WTC11 (cell line): ENCODE measurements at regions not wholly inside any gene's neighbourhood (a gene's known extent, or its start where the extent isn't known, plus 50 kb on each side); places are given as distances from the start of the nearest gene placed in this dataset.
A peak's percentile ranks its signal among the peaks of the same experiment; 100 is the strongest.

Experiments used
- ATAC-seq: fragments of 200-7000 bp; cut with Tn5 transposase; 2 replicates; pipeline ENCODE4 v1.10.0; 2021; ENCODE audit warnings: mild to moderate bottlenecking, moderate library complexity
- CTCF ChIA-PET: fragments of 300-600 bp; sonication (Branson Sonifier 250); formaldehyde crosslinking; loops from one replicate; lab custom pipeline; 2021; ENCODE audit warnings: antibody characterized with exemption; lab: Charles Lee
- POLR2A ChIA-PET: fragments of 350-600 bp; sonication (Branson Sonifier 250); formaldehyde crosslinking; loops from one replicate; lab custom pipeline; 2021; ENCODE audit warnings: antibody characterized with exemption; lab: Charles Lee
- DNase-seq: peaks from one replicate; pipeline ENCODE4 v3.0.0; 2021; ENCODE audit warnings: low spot score
- H3K27ac Mint-ChIP-seq: 2 replicates; pipeline ENCODE4 v1.8.0; 2021; ENCODE audit warnings: mixed read lengths
- H3K27me3 Mint-ChIP-seq: 2 replicates; pipeline ENCODE4 v1.8.0; 2021; ENCODE audit warnings: low read depth, mild to moderate bottlenecking, moderate library complexity, mixed read lengths
- H3K36me3 Mint-ChIP-seq: 2 replicates; pipeline ENCODE4 v1.8.0; 2021; ENCODE audit warnings: mixed read lengths
- H3K4me1 Mint-ChIP-seq: 2 replicates; pipeline ENCODE4 v1.8.0; 2022; ENCODE audit warnings: mixed read lengths
- H3K4me3 Mint-ChIP-seq: 2 replicates; pipeline ENCODE4 v1.8.0; 2021; ENCODE audit warnings: mild to moderate bottlenecking, moderate library complexity, mixed read lengths
- H3K9me3 Mint-ChIP-seq: 2 replicates; pipeline ENCODE4 v1.8.0; 2021; ENCODE audit warnings: mixed read lengths
- CREB1 ChIP-seq: sonication (generic); formaldehyde crosslinking; IDR thresholded peaks from 2 replicates; pipeline ENCODE4 v1.8.0; 2023; ENCODE audit warnings: mild to moderate bottlenecking, missing genetic modification reagents
- ELF4 ChIP-seq: sonication (generic); formaldehyde crosslinking; IDR thresholded peaks from 2 replicates; pipeline ENCODE4 v1.8.1; 2022; ENCODE audit warnings: low read depth, mild to moderate bottlenecking, moderate library complexity, missing genetic modification reagents
- GABPB1 ChIP-seq: sonication (generic); formaldehyde crosslinking; IDR thresholded peaks from 2 replicates; pipeline ENCODE4 v1.8.1; 2023; ENCODE audit warnings: mild to moderate bottlenecking, missing genetic modification reagents
- IRF2 ChIP-seq: sonication (generic); formaldehyde crosslinking; IDR thresholded peaks from 2 replicates; pipeline ENCODE4 v1.8.0; 2022; ENCODE audit warnings: low read depth, missing genetic modification reagents, borderline replicate concordance
- NFYB ChIP-seq: sonication (generic); formaldehyde crosslinking; conservative IDR thresholded peaks from 2 replicates; pipeline ENCODE4 v1.8.0; 2022; ENCODE audit warnings: low read depth, missing genetic modification reagents
- NR3C1 ChIP-seq: sonication (generic); formaldehyde crosslinking; conservative IDR thresholded peaks from 2 replicates; pipeline ENCODE4 v1.8.1; 2023; ENCODE audit warnings: low read depth, mild to moderate bottlenecking, missing genetic modification reagents
- OVOL2 ChIP-seq: fragments of 250-450 bp; sonication (Bioruptor Pico); IDR thresholded peaks from 2 replicates; pipeline ENCODE4 v1.9.0; 2021; ENCODE audit warnings: mild to moderate bottlenecking, borderline replicate concordance
- SMAD4 ChIP-seq: sonication (generic); formaldehyde crosslinking; IDR thresholded peaks from 2 replicates; pipeline ENCODE4 v1.8.0; 2022; ENCODE audit warnings: mild to moderate bottlenecking, missing genetic modification reagents
- TEAD4 ChIP-seq: sonication (generic); formaldehyde crosslinking; IDR thresholded peaks from 2 replicates; pipeline ENCODE4 v1.8.0; 2022; ENCODE audit warnings: mild to moderate bottlenecking, missing genetic modification reagents
- TP53 ChIP-seq: sonication (generic); formaldehyde crosslinking; IDR thresholded peaks from 2 replicates; pipeline ENCODE4 v1.8.1; 2023; ENCODE audit warnings: mild to moderate bottlenecking, missing genetic modification reagents
- ZNF121 ChIP-seq: sonication (generic); formaldehyde crosslinking; IDR thresholded peaks from 2 replicates; pipeline ENCODE4 v1.8.0; 2023; ENCODE audit warnings: missing genetic modification reagents
- ZNF671 ChIP-seq: fragments of 250-450 bp; sonication (Bioruptor Pico); IDR thresholded peaks from 2 replicates; pipeline ENCODE4 v1.8.0; 2021; ENCODE audit warnings: mild to moderate bottlenecking
- TF ChIP-seq, protein P1 (sequence below): sonication (generic); formaldehyde crosslinking; IDR thresholded peaks from 2 replicates; pipeline ENCODE4 v1.8.0; 2022; ENCODE audit warnings: mild to moderate bottlenecking, missing genetic modification reagents
- TF ChIP-seq, protein P2 (sequence below): sonication (generic); formaldehyde crosslinking; IDR thresholded peaks from 2 replicates; pipeline ENCODE4 v1.8.1; 2022; ENCODE audit warnings: low read depth, missing genetic modification reagents, borderline replicate concordance
- TF ChIP-seq, protein P3 (sequence below): sonication (generic); formaldehyde crosslinking; IDR thresholded peaks from 2 replicates; pipeline ENCODE4 v1.8.1; 2023; ENCODE audit warnings: mild to moderate bottlenecking, missing genetic modification reagents
- TF ChIP-seq, protein P4 (sequence below): sonication (generic); formaldehyde crosslinking; IDR thresholded peaks from 2 replicates; pipeline ENCODE4 v1.8.1; 2023; ENCODE audit warnings: mild to moderate bottlenecking, moderate library complexity, missing genetic modification reagents
- TF ChIP-seq, protein P5 (sequence below): sonication (generic); formaldehyde crosslinking; IDR thresholded peaks from 2 replicates; pipeline ENCODE4 v1.8.1; 2022; ENCODE audit warnings: missing genetic modification reagents, borderline replicate concordance
- TF ChIP-seq, protein P6 (sequence below): sonication (generic); formaldehyde crosslinking; IDR thresholded peaks from 2 replicates; pipeline ENCODE4 v1.8.1; 2023; ENCODE audit warnings: mild to moderate bottlenecking, missing genetic modification reagents, borderline replicate concordance
- TF ChIP-seq, protein P7 (sequence below): fragments of 250-450 bp; sonication (Bioruptor Pico); IDR thresholded peaks from 2 replicates; pipeline ENCODE4 v1.9.0; 2021; ENCODE audit warnings: mild to moderate bottlenecking
- TF ChIP-seq, protein P8 (sequence below): sonication (generic); formaldehyde crosslinking; IDR thresholded peaks from 2 replicates; pipeline ENCODE4 v1.8.1; 2022; ENCODE audit warnings: mild to moderate bottlenecking, missing genetic modification reagents, moderate library complexity, borderline replicate concordance
- TF ChIP-seq, protein P9 (sequence below): sonication (generic); formaldehyde crosslinking; IDR thresholded peaks from 2 replicates; pipeline ENCODE4 v1.8.1; 2023; ENCODE audit warnings: mild to moderate bottlenecking, missing genetic modification reagents

DNA sequence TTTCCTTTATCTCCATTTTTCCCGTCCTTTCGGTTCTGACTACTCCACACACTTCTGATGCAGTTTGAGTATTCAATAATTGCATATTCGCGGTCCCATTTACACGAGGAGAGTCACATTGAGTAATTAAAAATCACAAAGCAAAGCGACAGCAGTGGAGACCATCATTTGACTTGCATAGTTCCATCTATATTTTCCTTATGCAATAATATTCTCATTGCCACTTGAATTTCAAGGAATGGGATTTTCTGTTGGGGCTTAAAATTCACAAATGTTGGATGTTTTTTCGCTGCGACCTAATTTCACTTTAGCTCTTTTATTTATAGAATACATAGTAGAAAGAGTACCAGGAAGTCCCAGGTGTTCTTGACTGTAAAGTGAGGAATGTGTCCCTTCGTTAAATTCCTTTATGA is 186.8 kb downstream of the ZEB2 start:
- TF ChIP-seq OVOL2 = no peak
- no peak for TF ChIP-seq NR3C1 (CRISPR knock-in tag)
- TF ChIP-seq, protein P1, sequence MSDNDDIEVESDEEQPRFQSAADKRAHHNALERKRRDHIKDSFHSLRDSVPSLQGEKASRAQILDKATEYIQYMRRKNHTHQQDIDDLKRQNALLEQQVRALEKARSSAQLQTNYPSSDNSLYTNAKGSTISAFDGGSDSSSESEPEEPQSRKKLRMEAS (CRISPR knock-in tag) = 0 out of 2 replicates have a peak, but pooled peaks have one; percentile 2
- TF ChIP-seq NFYB (CRISPR knock-in tag) = no peak
- TF ChIP-seq ELF4 (CRISPR knock-in tag) = no peak
- TF ChIP-seq, protein P2, sequence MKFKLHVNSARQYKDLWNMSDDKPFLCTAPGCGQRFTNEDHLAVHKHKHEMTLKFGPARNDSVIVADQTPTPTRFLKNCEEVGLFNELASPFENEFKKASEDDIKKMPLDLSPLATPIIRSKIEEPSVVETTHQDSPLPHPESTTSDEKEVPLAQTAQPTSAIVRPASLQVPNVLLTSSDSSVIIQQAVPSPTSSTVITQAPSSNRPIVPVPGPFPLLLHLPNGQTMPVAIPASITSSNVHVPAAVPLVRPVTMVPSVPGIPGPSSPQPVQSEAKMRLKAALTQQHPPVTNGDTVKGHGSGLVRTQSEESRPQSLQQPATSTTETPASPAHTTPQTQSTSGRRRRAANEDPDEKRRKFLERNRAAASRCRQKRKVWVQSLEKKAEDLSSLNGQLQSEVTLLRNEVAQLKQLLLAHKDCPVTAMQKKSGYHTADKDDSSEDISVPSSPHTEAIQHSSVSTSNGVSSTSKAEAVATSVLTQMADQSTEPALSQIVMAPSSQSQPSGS = no peak
- TF ChIP-seq, protein P3, sequence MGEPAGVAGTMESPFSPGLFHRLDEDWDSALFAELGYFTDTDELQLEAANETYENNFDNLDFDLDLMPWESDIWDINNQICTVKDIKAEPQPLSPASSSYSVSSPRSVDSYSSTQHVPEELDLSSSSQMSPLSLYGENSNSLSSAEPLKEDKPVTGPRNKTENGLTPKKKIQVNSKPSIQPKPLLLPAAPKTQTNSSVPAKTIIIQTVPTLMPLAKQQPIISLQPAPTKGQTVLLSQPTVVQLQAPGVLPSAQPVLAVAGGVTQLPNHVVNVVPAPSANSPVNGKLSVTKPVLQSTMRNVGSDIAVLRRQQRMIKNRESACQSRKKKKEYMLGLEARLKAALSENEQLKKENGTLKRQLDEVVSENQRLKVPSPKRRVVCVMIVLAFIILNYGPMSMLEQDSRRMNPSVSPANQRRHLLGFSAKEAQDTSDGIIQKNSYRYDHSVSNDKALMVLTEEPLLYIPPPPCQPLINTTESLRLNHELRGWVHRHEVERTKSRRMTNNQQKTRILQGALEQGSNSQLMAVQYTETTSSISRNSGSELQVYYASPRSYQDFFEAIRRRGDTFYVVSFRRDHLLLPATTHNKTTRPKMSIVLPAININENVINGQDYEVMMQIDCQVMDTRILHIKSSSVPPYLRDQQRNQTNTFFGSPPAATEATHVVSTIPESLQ = no peak
- 0 out of 2 replicates have a peak, but pooled peaks have one; percentile 2 for TF ChIP-seq GABPB1 (CRISPR knock-in tag)
- TF ChIP-seq, protein P4, sequence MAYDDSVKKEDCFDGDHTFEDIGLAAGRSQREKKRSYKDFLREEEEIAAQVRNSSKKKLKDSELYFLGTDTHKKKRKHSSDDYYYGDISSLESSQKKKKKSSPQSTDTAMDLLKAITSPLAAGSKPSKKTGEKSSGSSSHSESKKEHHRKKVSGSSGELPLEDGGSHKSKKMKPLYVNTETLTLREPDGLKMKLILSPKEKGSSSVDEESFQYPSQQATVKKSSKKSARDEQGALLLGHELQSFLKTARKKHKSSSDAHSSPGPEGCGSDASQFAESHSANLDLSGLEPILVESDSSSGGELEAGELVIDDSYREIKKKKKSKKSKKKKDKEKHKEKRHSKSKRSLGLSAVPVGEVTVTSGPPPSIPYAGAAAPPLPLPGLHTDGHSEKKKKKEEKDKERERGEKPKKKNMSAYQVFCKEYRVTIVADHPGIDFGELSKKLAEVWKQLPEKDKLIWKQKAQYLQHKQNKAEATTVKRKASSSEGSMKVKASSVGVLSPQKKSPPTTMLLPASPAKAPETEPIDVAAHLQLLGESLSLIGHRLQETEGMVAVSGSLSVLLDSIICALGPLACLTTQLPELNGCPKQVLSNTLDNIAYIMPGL (CRISPR knock-in tag) = no peak
- no peak for TF ChIP-seq ZNF121
- TF ChIP-seq CREB1 (CRISPR knock-in tag) = no peak
- TF ChIP-seq ZNF671 (CRISPR knock-in tag) = no peak
- TF ChIP-seq, protein P5, sequence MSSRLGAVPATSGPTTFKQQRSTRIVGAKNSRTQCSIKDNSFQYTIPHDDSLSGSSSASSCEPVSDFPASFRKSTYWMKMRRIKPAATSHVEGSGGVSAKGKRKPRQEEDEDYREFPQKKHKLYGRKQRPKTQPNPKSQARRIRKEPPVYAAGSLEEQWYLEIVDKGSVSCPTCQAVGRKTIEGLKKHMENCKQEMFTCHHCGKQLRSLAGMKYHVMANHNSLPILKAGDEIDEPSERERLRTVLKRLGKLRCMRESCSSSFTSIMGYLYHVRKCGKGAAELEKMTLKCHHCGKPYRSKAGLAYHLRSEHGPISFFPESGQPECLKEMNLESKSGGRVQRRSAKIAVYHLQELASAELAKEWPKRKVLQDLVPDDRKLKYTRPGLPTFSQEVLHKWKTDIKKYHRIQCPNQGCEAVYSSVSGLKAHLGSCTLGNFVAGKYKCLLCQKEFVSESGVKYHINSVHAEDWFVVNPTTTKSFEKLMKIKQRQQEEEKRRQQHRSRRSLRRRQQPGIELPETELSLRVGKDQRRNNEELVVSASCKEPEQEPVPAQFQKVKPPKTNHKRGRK (CRISPR knock-in tag) = no peak
- no peak for TF ChIP-seq TP53
- Mint-ChIP-seq H3K4me1 (peaks cover 33% of the 10 kb centered on the region), H3K27me3 (peaks cover 17% of the 10 kb centered on the region), H3K36me3 (no peaks in the 10 kb centered on the region), H3K9me3 (peaks cover 6% of the 10 kb centered on the region), H3K27ac (peak overlapping the region; percentile 96), H3K4me3 (peak overlapping the region; percentile 87)
- POLR2A ChIA-PET = no interaction called here
- CTCF ChIA-PET = no interaction called here
- ATAC-seq (no peak), DNase-seq (no peak)

DNA sequence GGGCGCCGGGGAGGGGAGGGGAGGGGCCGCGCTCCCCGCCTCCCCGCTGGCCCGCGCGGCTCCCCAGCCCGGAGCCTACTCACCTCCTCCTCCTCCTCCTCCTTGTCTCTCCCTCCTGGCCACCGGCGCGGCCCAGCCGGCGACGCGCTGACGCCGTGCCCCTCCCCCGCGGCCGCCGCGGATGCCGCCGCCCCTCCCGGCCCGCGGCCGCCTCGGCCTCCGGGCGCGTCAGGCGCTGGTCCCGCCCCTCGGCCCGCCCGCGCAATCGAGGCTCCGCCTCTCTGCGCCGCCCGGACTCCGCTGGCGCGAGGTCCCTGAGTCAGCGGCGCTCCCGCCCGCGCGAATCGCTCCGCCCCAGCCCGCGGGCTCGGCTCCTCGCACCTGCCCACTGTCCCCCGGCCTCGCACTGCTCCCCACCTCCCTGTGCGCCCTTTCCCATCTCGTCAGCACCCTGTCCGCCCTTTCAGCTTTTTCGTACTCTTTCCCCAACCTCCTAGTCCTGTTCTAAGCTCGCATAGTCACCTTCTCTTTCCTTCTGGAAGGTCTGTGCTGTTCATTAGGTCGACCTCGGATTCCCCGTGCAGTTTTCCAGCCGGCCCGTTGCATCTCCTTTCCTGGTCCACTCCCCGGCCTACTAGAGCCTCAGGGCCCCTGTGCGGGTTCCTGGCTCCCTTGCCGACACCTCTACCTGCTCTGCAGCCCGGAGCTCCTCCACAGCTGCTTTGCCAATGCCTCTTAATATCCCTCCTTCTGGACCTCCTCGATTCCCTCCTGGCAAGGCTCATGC is 187.4 kb downstream of the ZEB2 start:
- ChIA-PET POLR2A (interaction anchor here (1.1 kb wide), 1 partner anchor 535 kb away, joined by 4 read pairs; no protein-coding TSS in a partner anchor), CTCF (no interaction called here)
- peak; percentile 93 for ATAC-seq
- Mint-ChIP-seq H3K9me3 (peaks cover 6% of the 10 kb centered on the region), H3K27ac (peak overlapping the region; percentile 96), H3K27me3 (peaks cover 17% of the 10 kb centered on the region), H3K4me3 (peak overlapping the region; percentile 87), H3K4me1 (peaks cover 33% of the 10 kb centered on the region), H3K36me3 (0 out of 2 replicates have a peak, but pooled peaks cover under 1% of the 10 kb centered on the region)
- DNase-seq = peak; percentile 84
- TF ChIP-seq, protein P6, sequence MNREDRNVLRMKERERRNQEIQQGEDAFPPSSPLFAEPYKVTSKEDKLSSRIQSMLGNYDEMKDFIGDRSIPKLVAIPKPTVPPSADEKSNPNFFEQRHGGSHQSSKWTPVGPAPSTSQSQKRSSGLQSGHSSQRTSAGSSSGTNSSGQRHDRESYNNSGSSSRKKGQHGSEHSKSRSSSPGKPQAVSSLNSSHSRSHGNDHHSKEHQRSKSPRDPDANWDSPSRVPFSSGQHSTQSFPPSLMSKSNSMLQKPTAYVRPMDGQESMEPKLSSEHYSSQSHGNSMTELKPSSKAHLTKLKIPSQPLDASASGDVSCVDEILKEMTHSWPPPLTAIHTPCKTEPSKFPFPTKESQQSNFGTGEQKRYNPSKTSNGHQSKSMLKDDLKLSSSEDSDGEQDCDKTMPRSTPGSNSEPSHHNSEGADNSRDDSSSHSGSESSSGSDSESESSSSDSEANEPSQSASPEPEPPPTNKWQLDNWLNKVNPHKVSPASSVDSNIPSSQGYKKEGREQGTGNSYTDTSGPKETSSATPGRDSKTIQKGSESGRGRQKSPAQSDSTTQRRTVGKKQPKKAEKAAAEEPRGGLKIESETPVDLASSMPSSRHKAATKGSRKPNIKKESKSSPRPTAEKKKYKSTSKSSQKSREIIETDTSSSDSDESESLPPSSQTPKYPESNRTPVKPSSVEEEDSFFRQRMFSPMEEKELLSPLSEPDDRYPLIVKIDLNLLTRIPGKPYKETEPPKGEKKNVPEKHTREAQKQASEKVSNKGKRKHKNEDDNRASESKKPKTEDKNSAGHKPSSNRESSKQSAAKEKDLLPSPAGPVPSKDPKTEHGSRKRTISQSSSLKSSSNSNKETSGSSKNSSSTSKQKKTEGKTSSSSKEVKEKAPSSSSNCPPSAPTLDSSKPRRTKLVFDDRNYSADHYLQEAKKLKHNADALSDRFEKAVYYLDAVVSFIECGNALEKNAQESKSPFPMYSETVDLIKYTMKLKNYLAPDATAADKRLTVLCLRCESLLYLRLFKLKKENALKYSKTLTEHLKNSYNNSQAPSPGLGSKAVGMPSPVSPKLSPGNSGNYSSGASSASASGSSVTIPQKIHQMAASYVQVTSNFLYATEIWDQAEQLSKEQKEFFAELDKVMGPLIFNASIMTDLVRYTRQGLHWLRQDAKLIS (CRISPR knock-in tag) = no peak
- TF ChIP-seq IRF2 (CRISPR knock-in tag) (no peak), TEAD4 (CRISPR knock-in tag) (no peak), SMAD4 (CRISPR knock-in tag) (no peak)
- TF ChIP-seq, protein P7, sequence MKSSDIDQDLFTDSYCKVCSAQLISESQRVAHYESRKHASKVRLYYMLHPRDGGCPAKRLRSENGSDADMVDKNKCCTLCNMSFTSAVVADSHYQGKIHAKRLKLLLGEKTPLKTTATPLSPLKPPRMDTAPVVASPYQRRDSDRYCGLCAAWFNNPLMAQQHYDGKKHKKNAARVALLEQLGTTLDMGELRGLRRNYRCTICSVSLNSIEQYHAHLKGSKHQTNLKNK = no peak
- TF ChIP-seq, protein P8, sequence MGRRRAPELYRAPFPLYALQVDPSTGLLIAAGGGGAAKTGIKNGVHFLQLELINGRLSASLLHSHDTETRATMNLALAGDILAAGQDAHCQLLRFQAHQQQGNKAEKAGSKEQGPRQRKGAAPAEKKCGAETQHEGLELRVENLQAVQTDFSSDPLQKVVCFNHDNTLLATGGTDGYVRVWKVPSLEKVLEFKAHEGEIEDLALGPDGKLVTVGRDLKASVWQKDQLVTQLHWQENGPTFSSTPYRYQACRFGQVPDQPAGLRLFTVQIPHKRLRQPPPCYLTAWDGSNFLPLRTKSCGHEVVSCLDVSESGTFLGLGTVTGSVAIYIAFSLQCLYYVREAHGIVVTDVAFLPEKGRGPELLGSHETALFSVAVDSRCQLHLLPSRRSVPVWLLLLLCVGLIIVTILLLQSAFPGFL (CRISPR knock-in tag) = no peak
- TF ChIP-seq, protein P9, sequence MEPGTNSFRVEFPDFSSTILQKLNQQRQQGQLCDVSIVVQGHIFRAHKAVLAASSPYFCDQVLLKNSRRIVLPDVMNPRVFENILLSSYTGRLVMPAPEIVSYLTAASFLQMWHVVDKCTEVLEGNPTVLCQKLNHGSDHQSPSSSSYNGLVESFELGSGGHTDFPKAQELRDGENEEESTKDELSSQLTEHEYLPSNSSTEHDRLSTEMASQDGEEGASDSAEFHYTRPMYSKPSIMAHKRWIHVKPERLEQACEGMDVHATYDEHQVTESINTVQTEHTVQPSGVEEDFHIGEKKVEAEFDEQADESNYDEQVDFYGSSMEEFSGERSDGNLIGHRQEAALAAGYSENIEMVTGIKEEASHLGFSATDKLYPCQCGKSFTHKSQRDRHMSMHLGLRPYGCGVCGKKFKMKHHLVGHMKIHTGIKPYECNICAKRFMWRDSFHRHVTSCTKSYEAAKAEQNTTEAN (CRISPR knock-in tag) = peak; percentile 88
